Osteoblast (primary cell): ENCODE measurements at regions not wholly inside any gene's neighbourhood (a gene's known extent, or its start where the extent isn't known, plus 50 kb on each side); places are given as distances from the start of the nearest gene placed in this dataset.

Experiments
- DNase-seq: peaks from one replicate; pipeline ENCODE4 v3.0.0; 2011; ENCODE audit warnings: low spot score, mixed read lengths; ENCODE audit not compliant: insufficient read length; ENCODE audit errors: missing footprints
- H2AFZ ChIP-seq: 2 replicates; pipeline ENCODE4 v1.6.0; 2011; ENCODE audit warnings: mild to moderate bottlenecking, low read length
- H3K27ac ChIP-seq: 2 replicates; pipeline ENCODE4 v1.5.1; 2011; ENCODE audit warnings: mild to moderate bottlenecking, low read depth, low read length, moderate library complexity
- H3K27me3 ChIP-seq: 2 replicates; pipeline ENCODE4 v1.6.0; 2012; ENCODE audit warnings: mild to moderate bottlenecking, control low read depth, inconsistent platforms, low read length, moderate library complexity; ENCODE audit not compliant: insufficient read depth
- H3K36me3 ChIP-seq: 2 replicates; pipeline ENCODE4 v1.5.1; 2011; ENCODE audit warnings: mild to moderate bottlenecking, low read length, control low read depth, moderate library complexity; ENCODE audit not compliant: insufficient read depth
- H3K4me1 ChIP-seq: 2 replicates; pipeline ENCODE4 v1.5.1; 2011; ENCODE audit warnings: mild to moderate bottlenecking, low read length, control low read depth, moderate library complexity; ENCODE audit not compliant: insufficient read depth
- H3K4me2 ChIP-seq: 2 replicates; pipeline ENCODE4 v1.6.0; 2011; ENCODE audit warnings: mild to moderate bottlenecking, low read length; ENCODE audit not compliant: insufficient read depth
- H3K4me3 ChIP-seq: fragments of 200-600 bp; sonication (generic); 3 replicates; pipeline ENCODE4 v1.5.1; 2012; ENCODE audit warnings: mild to moderate bottlenecking, low read length, inconsistent platforms; ENCODE audit not compliant: insufficient read depth
- H3K79me2 ChIP-seq: 2 replicates; pipeline ENCODE4 v1.6.0; 2012; ENCODE audit warnings: mild to moderate bottlenecking, low read length, control low read depth, inconsistent platforms; ENCODE audit not compliant: insufficient read depth
- H3K9me3 ChIP-seq: 2 replicates; pipeline ENCODE4 v1.5.1; 2011; ENCODE audit warnings: low read depth, low read length, control low read depth
- H4K20me1 ChIP-seq: 2 replicates; pipeline ENCODE4 v1.6.0; 2012; ENCODE audit warnings: mild to moderate bottlenecking, low read length, control low read depth; ENCODE audit not compliant: insufficient read depth
- CTCF ChIP-seq: IDR thresholded peaks from 2 replicates; pipeline ENCODE4 v1.5.1; 2011; ENCODE audit warnings: mild to moderate bottlenecking, low read depth, low read length, moderate library complexity; ENCODE audit errors: extremely low read depth

DNA sequence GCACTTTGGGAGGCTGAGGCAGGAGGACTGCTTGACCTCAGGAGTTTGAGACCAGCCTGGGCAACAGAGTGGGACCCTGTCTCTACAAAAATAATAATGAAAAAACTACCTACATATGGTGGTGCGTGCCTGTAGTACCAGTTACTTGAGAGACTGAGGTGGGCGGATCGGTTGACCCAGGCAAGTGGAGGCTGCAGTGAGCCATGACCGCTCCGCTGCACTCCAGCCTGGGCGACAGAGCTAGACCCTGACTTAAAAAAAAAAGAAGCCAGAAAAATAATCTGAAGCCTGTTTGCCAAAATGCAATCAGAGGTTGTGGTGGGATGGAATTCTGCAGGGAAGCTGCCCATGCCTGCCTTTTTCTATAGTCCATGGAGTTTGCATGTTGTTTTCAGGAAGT, 50.4 kb upstream of the GGTA1 start:
- DNase-seq: no peak
- Histone ChIP-seq H3K79me2 (no peaks in the 10 kb centered on the region), H3K4me3 (no peak overlapping the region), H3K27me3 (peaks cover 23% of the 10 kb centered on the region), H3K36me3 (no peaks in the 10 kb centered on the region), H3K9me3 (no peaks in the 10 kb centered on the region), H4K20me1 (peaks cover 3% of the 10 kb centered on the region), H3K4me2 (peak overlapping the region; percentile 32), H2AFZ (no peak overlapping the region), H3K27ac (no peak overlapping the region), H3K4me1 (peaks cover 8% of the 10 kb centered on the region)
- TF ChIP-seq CTCF: no peak

DNA sequence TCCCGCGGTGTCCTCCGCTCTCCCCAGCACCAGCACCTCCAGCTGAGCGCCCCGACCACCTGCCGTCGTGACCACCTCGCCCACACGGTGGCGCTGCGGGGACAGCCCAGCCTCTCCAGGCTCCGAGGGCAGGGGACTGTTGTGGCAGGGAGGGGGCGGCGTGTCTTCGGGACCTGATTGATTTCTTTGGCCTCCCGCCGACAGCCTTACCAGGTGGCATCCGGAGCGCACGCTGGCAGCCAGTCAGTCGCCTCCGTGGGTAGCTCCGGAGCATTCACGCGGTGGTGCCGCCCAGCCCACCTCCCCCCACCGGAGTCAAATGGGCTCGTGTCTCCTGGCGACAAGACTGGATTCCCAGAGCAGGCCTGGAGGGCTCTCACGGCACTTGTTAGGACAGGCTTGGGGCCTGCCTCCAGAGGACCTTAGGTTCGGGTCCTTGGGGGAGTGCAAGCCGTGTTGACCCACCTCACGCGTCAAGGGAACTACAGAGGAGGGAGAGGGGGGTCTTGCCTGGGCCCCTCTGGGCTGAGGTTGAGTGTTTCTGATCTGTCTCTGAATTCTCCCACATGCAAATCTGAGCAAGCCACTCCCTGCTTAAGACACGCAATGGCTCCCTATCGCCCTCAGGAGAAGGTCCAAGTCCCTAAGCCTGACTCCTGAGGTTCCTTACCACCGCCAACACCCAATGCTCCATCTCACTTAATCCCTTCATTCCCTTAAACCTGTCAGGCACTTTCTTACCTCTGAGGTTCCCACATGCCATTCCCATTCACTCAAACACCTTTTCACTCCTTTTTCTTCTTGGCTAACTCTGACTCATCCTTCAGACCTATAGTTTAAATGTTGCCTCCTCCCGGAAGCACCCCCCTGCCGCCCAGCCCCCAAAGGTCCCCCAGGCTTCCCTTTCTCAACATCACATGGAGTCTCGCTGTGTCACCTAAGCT, 51.2 kb upstream of the GGTA1 start:
- Histone ChIP-seq H3K27ac (no peak overlapping the region), H2AFZ (no peak overlapping the region), H3K4me2 (peak overlapping the region; percentile 32), H3K27me3 (peaks cover 23% of the 10 kb centered on the region), H3K4me1 (peaks cover 8% of the 10 kb centered on the region), H4K20me1 (peaks cover 3% of the 10 kb centered on the region), H3K4me3 (no peak overlapping the region), H3K79me2 (no peaks in the 10 kb centered on the region), H3K36me3 (no peaks in the 10 kb centered on the region), H3K9me3 (no peaks in the 10 kb centered on the region)
- peak; percentile 96 for DNase-seq
- TF ChIP-seq CTCF: peak; percentile 74

- H3K27ac ChIP-seq: no peak overlapping the region
- H3K4me2 ChIP-seq: no peak overlapping the region
- DNase-seq: peak; percentile 79
- H2AFZ ChIP-seq: no peak overlapping the region
- H3K4me1 ChIP-seq: peaks cover 16% of the 10 kb centered on the region
- peaks cover 23% of the 10 kb centered on the region for H3K27me3 ChIP-seq
- H3K9me3 ChIP-seq: no peaks in the 10 kb centered on the region
- no peak overlapping the region for H3K4me3 ChIP-seq
- no peaks in the 10 kb centered on the region for H3K36me3 ChIP-seq
- TF ChIP-seq CTCF: no peak
- peaks cover 3% of the 10 kb centered on the region for H4K20me1 ChIP-seq
- no peaks in the 10 kb centered on the region for H3K79me2 ChIP-seq
These were observed 52.5 kb upstream of the GGTA1 start for GRCh38 chr9:121551985-121552753.

DNA sequence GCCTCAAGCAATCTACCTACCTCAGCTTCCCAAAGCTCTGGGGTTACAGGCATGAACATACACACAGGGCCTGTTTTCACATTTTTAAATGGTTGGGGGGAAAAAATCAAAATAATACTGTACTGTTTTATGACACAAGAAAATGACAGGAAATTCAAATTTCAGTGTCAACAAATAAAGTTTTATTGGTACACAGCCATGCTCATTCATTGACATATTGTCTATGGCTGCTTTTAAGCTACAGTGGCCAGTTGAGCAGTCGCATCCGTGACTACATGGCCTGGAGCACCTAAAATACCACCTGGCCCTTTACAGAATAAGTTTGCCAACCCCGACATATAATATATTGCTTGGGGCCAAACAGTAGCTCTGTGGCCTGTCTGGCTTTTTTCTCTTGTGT, 56.4 kb upstream of the GGTA1 start:
- Histone ChIP-seq H3K36me3 (no peaks in the 10 kb centered on the region), H3K79me2 (no peaks in the 10 kb centered on the region), H3K4me2 (peak overlapping the region; percentile 1), H3K4me3 (no peak overlapping the region), H3K27ac (no peak overlapping the region), H3K9me3 (no peaks in the 10 kb centered on the region), H3K27me3 (peaks cover 23% of the 10 kb centered on the region), H2AFZ (no peak overlapping the region), H3K4me1 (peaks cover 37% of the 10 kb centered on the region), H4K20me1 (peaks cover 3% of the 10 kb centered on the region)
- no peak for TF ChIP-seq CTCF
- DNase-seq: no peak
